IPS-NIHi11 (cell line): ENCODE measurements at regions not wholly inside any gene's neighbourhood (a gene's known extent, or its start where the extent isn't known, plus 50 kb on each side); places are given as distances from the start of the nearest gene placed in this dataset.
"Not testable (repeated sequence)": the region's sequence is repeated elsewhere in the genome, so short reads cannot be mapped to it uniquely, and the experiment has no call there.

Experiments
- DNase-seq: peaks from one replicate; pipeline ENCODE4 v3.0.0; 2012; ENCODE audit warnings: mixed read lengths, low spot score

DNA sequence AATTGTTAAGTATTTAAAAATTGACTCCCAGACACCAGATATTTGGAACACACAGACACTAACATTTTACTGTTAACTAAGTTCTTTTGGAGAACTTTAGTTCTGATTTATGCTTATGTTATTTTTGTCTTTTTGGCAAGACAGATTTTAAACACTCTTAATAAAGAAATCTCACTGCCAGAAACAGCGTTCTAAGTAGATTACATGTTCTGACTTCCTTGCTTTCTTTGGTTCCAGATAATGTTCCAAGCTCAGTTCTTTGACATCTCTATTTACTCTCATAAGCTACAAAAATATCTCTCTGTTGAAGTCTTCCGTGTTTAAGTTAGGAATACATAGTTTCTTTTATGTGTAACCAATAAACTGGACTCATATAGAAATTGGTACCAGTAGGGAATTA is 1699.6 kb downstream of the OTOL1 start:
- no peak for DNase-seq

GRCh38 chr3:163185721-163186350 is 1689.2 kb downstream of the OTOL1 start:
- no peak for DNase-seq

DNA sequence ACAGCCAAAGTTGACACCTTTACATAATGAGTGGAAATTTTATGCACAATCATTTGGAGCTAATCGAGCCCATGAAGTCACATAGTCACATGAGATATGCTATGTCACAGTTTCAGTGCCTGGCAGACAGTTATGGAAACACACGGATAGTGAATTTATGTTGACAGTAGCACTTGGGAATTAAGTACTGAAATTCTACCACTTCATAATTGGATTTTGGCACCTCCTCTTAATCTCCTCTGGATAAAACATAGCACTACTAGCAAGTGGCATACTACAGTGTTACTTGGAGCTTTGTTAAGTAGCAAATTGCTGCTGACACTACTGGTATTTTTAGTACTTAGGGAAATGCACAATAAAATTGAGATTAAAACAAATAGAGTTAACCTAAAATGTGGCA is 1679.4 kb downstream of the OTOL1 start:
- DNase-seq, result no peak

GRCh38 chr3:163172513-163172912 is 1675.9 kb downstream of the OTOL1 start:
- not testable (repeated sequence) for DNase-seq

GRCh38 chr3:163166197-163166596 is 1669.6 kb downstream of the OTOL1 start:
- no peak for DNase-seq

- no peak for DNase-seq
Observed at GRCh38 chr3:163159306-163159705, 1662.7 kb downstream of the OTOL1 start.

- no peak for DNase-seq
Observed at GRCh38 chr3:163139600-163139999, 1643.0 kb downstream of the OTOL1 start.

DNA sequence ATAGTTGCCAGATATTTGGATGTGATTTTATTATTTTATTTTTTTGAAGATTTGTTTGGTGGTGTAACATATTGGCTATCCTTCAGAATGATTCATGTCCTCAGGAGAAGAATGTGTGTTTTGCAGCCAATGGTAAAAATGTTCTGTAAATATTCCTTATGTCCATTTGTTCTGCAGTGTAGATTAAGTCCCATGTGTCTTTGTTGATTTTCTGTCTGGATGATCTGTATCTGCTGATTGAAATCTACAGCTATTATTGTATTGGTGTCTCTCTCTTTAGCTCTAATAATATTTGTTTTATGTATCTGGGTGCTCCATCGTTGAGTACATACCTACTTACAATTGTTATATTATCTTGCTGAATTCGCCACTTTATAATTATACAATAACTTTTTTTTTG is 1641.7 kb downstream of the OTOL1 start:
- no peak for DNase-seq

DNA sequence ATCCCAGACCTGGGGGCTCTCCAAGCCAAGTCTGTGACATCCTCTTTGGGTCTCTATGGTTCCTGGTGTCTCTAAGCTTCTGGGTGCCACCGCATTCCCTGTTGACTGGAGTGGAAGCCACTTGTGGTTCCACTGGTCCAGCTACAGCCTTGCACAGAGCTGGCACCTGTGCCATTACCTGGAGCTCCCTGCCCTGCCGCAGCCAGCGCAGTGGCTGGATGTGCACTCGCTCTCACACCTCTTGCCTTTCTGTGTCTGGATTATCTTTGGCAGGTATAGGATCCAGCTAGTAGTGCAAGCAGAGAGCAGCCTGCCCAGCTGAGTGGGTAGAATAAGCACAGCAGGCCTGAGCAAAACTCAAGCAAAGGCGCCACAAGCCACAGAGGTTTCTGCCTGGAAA is 1635.5 kb downstream of the OTOL1 start:
- no peak for DNase-seq

DNA sequence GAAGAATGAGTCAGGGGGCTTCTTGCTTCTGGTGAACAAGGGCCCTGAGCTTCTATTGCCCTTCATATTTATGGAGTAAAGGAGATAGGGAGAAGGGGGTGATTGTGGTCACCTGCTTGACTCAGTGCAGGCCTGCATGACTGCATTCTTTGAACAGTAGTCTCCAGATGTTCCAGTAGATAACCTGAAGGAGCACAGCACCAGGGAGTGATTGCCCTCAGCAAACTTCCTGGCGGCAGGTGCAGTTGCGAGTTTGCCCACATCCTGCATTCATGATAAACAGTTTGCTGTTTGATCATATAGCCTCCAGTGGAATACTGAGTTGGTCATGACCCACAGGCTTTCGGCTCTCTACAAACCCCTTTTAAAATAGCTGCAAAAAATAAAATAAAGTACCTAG is 1632.7 kb downstream of the OTOL1 start:
- no peak for DNase-seq

DNA sequence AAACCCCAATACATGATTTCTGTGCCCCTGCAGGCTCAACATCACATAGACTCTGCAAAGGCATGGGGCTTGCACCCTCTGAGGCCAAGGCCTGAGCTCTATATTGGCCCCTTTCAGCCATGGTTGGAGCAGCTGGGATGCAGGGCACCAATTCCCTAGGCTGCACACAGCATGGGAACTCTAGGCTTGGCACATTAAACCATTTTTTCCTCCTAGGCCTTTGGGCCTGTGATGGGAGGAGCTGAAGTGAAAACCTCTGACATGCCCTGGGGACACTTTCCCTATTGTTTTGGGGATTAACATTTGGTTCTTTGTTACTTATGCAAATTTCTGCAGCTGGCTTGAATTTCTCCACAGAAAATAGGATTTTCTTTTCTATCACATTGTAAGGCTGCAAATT is 1629.5 kb downstream of the OTOL1 start:
- no peak for DNase-seq
